Right lobe of liver (tissue), 4 donors: ENCODE measurements at regions not wholly inside any gene's neighbourhood (a gene's known extent, or its start where the extent isn't known, plus 50 kb on each side); places are given as distances from the start of the nearest gene placed in this dataset.

Experiments
- POLR2A ChIP-seq: fragments of 450-650 bp; IDR thresholded peaks from one replicate; pipeline ENCODE4 v1.6.1; 2017; ENCODE audit warnings: antibody characterized with exemption, mild to moderate bottlenecking
- TF ChIP-seq, protein P1 (sequence below), 4 donors: fragments of 200-600 bp in 3 of 4; fragments of 450-650 bp in 1 of 4; IDR thresholded peaks; one replicate each; pipeline versions ENCODE4 v1.5.1 to v1.8.0; 2016 to 2022; ENCODE audit warnings: antibody characterized with exemption in 4 of 4, mild to moderate bottlenecking in 2 of 4
- donor health status: DM: no; HTN: no; CAD: no.
- donor health status: DM: no; HTN: no; CAD: no.
- donor health status: DM: no; HTN: yes; CAD: no.

- TF ChIP-seq, protein P1, sequence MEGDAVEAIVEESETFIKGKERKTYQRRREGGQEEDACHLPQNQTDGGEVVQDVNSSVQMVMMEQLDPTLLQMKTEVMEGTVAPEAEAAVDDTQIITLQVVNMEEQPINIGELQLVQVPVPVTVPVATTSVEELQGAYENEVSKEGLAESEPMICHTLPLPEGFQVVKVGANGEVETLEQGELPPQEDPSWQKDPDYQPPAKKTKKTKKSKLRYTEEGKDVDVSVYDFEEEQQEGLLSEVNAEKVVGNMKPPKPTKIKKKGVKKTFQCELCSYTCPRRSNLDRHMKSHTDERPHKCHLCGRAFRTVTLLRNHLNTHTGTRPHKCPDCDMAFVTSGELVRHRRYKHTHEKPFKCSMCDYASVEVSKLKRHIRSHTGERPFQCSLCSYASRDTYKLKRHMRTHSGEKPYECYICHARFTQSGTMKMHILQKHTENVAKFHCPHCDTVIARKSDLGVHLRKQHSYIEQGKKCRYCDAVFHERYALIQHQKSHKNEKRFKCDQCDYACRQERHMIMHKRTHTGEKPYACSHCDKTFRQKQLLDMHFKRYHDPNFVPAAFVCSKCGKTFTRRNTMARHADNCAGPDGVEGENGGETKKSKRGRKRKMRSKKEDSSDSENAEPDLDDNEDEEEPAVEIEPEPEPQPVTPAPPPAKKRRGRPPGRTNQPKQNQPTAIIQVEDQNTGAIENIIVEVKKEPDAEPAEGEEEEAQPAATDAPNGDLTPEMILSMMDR (IDR thresholded peaks at IDR 0.05): no peak
- TF ChIP-seq POLR2A: no peak
These were observed 73.8 kb downstream of the TMEM114 start for GRCh38 chr16:8516471-8516870.
